ENCODE measurements at regions not wholly inside any gene's neighbourhood (a gene's known extent, or its start where the extent isn't known, plus 50 kb on each side); places are given as distances from the start of the nearest gene placed in this dataset.

DNA sequence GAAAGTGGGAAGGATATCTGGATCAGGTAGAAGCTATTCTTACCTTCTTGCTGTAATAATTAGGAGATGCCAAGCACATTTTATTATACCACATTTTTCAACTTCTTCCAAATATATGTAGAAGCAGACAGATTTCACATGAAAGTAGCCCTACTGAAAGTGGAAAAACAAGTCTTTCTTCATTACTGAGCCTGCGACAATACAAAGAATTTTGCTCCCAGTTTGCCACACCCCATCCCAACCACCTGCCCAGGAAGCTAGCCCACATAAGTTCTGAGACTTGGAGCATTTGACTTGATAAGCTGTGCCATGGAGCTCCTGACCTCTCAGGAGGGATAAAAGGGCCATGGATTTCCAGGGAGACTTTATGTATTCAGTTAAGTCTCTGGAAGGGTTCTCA lies 249.1 kb upstream of the ADCY2 start:
- intact Hi-C loops (cut with micrococcal nuclease) = no loop called here
- H4K20me1 ChIP-seq (ENCODE audit: insufficient read depth, low read length) = no peaks in the 10 kb centered on the region
- H3K4me1 ChIP-seq (ENCODE audit: control insufficient read depth in 1 of 2, insufficient read depth in 2 of 2, low read length in 2 of 2) = no peaks in the 10 kb centered on the region
- H3K79me2 ChIP-seq (ENCODE audit: insufficient read depth, low read length) = no peaks in the 10 kb centered on the region
- no peak overlapping the region for H2AFZ ChIP-seq (ENCODE audit: insufficient read depth, low read depth, low read length, poor library complexity, severe bottlenecking)
- WGBS (ENCODE audit: insufficient coverage) = 80% methylated on average over 1 of the region's 1 CpG
- H3K27ac Mint-ChIP-seq = no peak overlapping the region
- H3K9ac ChIP-seq (ENCODE audit: insufficient read depth, low read length, poor library complexity, severe bottlenecking) = no peak overlapping the region
- no peak overlapping the region for H3K4me2 ChIP-seq (replicated peaks; ENCODE audit: extremely low read depth, low read length, poor library complexity, severe bottlenecking)
- H3K36me3 Mint-ChIP-seq = no peaks in the 10 kb centered on the region
- no peaks in the 10 kb centered on the region for H3K36me3 ChIP-seq (replicated peaks in 1 of 2; ENCODE audit: control insufficient read depth in 1 of 2, insufficient read depth in 2 of 2, low read length in 2 of 2)
- peaks cover 0 to 3% (median 0%) of the 10 kb centered on the region in 3 donors for H3K27me3 Mint-ChIP-seq (ENCODE audit: low read depth in 3 of 3)
- H3K27ac ChIP-seq (ENCODE audit: low read depth in 1 of 2, low read length in 2 of 2) = no peak overlapping the region
- DNase-seq = no peak
- TF ChIP-seq, protein P1, sequence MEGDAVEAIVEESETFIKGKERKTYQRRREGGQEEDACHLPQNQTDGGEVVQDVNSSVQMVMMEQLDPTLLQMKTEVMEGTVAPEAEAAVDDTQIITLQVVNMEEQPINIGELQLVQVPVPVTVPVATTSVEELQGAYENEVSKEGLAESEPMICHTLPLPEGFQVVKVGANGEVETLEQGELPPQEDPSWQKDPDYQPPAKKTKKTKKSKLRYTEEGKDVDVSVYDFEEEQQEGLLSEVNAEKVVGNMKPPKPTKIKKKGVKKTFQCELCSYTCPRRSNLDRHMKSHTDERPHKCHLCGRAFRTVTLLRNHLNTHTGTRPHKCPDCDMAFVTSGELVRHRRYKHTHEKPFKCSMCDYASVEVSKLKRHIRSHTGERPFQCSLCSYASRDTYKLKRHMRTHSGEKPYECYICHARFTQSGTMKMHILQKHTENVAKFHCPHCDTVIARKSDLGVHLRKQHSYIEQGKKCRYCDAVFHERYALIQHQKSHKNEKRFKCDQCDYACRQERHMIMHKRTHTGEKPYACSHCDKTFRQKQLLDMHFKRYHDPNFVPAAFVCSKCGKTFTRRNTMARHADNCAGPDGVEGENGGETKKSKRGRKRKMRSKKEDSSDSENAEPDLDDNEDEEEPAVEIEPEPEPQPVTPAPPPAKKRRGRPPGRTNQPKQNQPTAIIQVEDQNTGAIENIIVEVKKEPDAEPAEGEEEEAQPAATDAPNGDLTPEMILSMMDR (IDR thresholded peaks at IDR 0.05) = no peak
- H3K4me1 Mint-ChIP-seq = no peaks in the 10 kb centered on the region
- peaks cover 0 to 15% (median 2%) of the 10 kb centered on the region in 7 donors for H3K9me3 Mint-ChIP-seq
- no peaks in the 10 kb centered on the region for H3K27me3 ChIP-seq (ENCODE audit: control insufficient read depth in 2 of 2, insufficient read depth in 2 of 2, low read length in 2 of 2)
- no peak overlapping the region for H3K4me3 Mint-ChIP-seq
- no peak overlapping the region for H3K4me3 ChIP-seq (replicated peaks in 1 of 3; ENCODE audit: low read depth in 2 of 3, low read length in 3 of 3)
- peaks cover 0 to 14% of the 10 kb centered on the region in 2 donors for H3K9me3 ChIP-seq (replicated peaks in 1 of 2; ENCODE audit: control insufficient read depth in 1 of 2, insufficient read depth in 1 of 2, low read length in 2 of 2)

DNA sequence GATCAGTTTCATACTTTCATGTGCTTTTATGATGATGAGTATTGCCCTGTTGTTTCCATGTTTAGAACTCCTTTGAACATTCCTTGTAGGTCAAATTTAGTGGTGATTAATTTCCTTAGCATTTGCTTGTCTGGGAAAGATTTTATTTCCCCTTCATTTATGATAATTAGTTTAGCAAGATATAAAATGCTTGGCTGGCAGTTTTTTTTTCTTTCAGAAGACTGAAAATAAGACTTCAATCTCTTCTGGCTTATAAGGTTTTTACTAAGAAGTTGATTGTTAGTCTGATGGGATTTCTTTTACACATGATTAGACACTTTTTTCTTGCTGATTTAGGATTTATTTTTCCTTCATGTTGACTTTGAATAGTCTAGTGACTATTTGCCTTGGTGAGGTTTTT lies 238.9 kb upstream of the ADCY2 start:
- TF ChIP-seq, protein P1 (IDR thresholded peaks at IDR 0.05) = no peak

More for the DNA sequence above, 238.9 kb upstream of the ADCY2 start:
- H3K4me3 ChIP-seq (replicated peaks in 1 of 3; ENCODE audit: low read depth in 2 of 3, low read length in 3 of 3) = no peak overlapping the region
- no peaks in the 10 kb centered on the region for H4K20me1 ChIP-seq (ENCODE audit: insufficient read depth, low read length)
- no peaks in the 10 kb centered on the region for H3K4me1 Mint-ChIP-seq
- no peaks in the 10 kb centered on the region for H3K36me3 Mint-ChIP-seq
- no peak overlapping the region for H3K4me3 Mint-ChIP-seq
- no peak for DNase-seq
- H3K36me3 ChIP-seq (replicated peaks in 1 of 2; ENCODE audit: control insufficient read depth in 1 of 2, insufficient read depth in 2 of 2, low read length in 2 of 2) = no peaks in the 10 kb centered on the region
- H3K27ac Mint-ChIP-seq = no peak overlapping the region
- H3K4me1 ChIP-seq (ENCODE audit: control insufficient read depth in 1 of 2, insufficient read depth in 2 of 2, low read length in 2 of 2) = no peaks in the 10 kb centered on the region
- H3K9me3 ChIP-seq (replicated peaks in 1 of 2; ENCODE audit: control insufficient read depth in 1 of 2, insufficient read depth in 1 of 2, low read length in 2 of 2) = peaks cover 3 to 20% of the 10 kb centered on the region in 2 donors
- peaks cover 0 to 2% (median 2%) of the 10 kb centered on the region in 3 donors for H3K27me3 Mint-ChIP-seq (ENCODE audit: low read depth in 3 of 3)
- intact Hi-C loops (cut with micrococcal nuclease) = no loop called here
- no peak overlapping the region for H3K27ac ChIP-seq (ENCODE audit: low read depth in 1 of 2, low read length in 2 of 2)
- H3K79me2 ChIP-seq (ENCODE audit: insufficient read depth, low read length) = no peaks in the 10 kb centered on the region
- no peak overlapping the region for H2AFZ ChIP-seq (ENCODE audit: insufficient read depth, low read depth, low read length, poor library complexity, severe bottlenecking)
- no peak overlapping the region for H3K4me2 ChIP-seq (replicated peaks; ENCODE audit: extremely low read depth, low read length, poor library complexity, severe bottlenecking)
- H3K9me3 Mint-ChIP-seq = peaks cover 3 to 31% (median 13%) of the 10 kb centered on the region in 7 donors
- H3K27me3 ChIP-seq (ENCODE audit: control insufficient read depth in 2 of 2, insufficient read depth in 2 of 2, low read length in 2 of 2) = no peaks in the 10 kb centered on the region
- H3K9ac ChIP-seq (ENCODE audit: insufficient read depth, low read length, poor library complexity, severe bottlenecking) = no peak overlapping the region
